Type B pancreatic cell (in vitro differentiated cells): ENCODE measurements at regions not wholly inside any gene's neighbourhood (a gene's known extent, or its start where the extent isn't known, plus 50 kb on each side); places are given as distances from the start of the nearest gene placed in this dataset.

Source experiments
- DNase-seq: peaks from one replicate; pipeline ENCODE4 v3.0.0; 2021; ENCODE audit warnings: mixed read lengths; ENCODE audit not compliant: unreplicated experiment; ENCODE audit errors: extremely low spot score
- H3K27ac Mint-ChIP-seq: 2 replicates; pipeline ENCODE4 v1.8.0; 2021; ENCODE audit warnings: mild to moderate bottlenecking, mixed read lengths
- H3K27me3 Mint-ChIP-seq: 2 replicates; pipeline ENCODE4 v1.8.0; 2021; ENCODE audit warnings: mixed read lengths
- H3K36me3 Mint-ChIP-seq: 2 replicates; pipeline ENCODE4 v1.8.0; 2021; ENCODE audit warnings: mixed read lengths
- H3K4me1 Mint-ChIP-seq: one replicate; pipeline ENCODE4 v1.8.0; 2021; ENCODE audit warnings: mixed read lengths; ENCODE audit not compliant: unreplicated experiment
- H3K4me3 Mint-ChIP-seq: 2 replicates; pipeline ENCODE4 v1.8.0; 2021; ENCODE audit warnings: mild to moderate bottlenecking, mixed read lengths
- H3K9me3 Mint-ChIP-seq: 2 replicates; pipeline ENCODE4 v1.8.0; 2021; ENCODE audit warnings: mixed read lengths
- CTCF ChIP-seq: fragments of 200-600 bp; sonication (generic); conservative IDR thresholded peaks from 2 replicates; pipeline ENCODE4 v1.5.0; 2021; ENCODE audit warnings: antibody characterized with exemption, mild to moderate bottlenecking

- Mint-ChIP-seq H3K27me3 (no peaks in the 10 kb centered on the region), H3K27ac (no peak overlapping the region), H3K4me3 (no peak overlapping the region), H3K4me1 (peaks cover 11% of the 10 kb centered on the region), H3K9me3 (no peaks in the 10 kb centered on the region), H3K36me3 (no peaks in the 10 kb centered on the region)
- TF ChIP-seq CTCF, result no peak
- DNase-seq, result no peak
Observed at GRCh38 chr2:207236156-207236935, 70.6 kb upstream of the KLF7 start.

DNA sequence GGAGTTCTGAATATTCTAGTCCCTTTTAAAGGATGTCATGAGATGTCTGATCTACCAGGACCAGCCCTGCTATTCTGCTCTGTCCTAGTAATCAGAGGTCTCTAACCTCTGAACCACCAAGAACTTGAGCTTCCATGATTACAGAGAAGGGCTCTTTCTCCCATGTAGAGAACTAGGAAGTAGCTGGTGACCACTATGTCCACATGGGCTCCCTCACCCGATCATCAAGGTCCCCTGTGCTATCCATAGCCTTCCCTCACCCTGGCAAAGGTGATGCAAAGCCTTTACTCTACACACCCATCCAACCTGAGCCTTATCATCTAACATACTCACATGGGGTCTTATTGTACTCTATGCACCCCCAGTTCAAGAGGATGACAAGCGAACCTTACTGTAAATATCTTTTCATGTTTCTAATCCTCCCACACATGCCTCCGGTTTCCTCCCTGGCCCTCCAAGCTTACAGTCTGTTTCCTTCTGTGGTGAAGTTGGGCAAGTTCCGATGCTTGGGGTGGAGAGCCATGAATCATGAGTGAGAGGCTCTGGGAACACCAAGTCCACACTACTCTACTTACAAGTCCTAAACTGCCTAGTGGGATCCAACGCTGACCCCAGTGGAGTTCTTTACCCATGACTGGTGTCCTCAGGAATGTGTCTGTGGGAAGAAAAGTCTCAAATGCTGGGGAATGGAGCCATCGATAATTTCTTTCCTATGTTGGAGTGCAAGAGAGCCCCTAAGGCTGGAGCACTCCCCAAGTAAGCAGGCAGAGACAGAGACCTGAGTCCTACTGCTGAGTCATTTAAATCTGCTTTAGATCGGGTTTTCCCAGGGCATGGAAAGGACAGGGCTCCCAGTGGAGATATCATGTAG, 73.3 kb upstream of the KLF7 start:
- TF ChIP-seq CTCF, result no peak
- H3K4me1 Mint-ChIP-seq, result peaks cover 6% of the 10 kb centered on the region
- no peaks in the 10 kb centered on the region for H3K36me3 Mint-ChIP-seq
- no peaks in the 10 kb centered on the region for H3K9me3 Mint-ChIP-seq
- no peaks in the 10 kb centered on the region for H3K27me3 Mint-ChIP-seq
- no peak for DNase-seq
- H3K27ac Mint-ChIP-seq, result no peak overlapping the region
- H3K4me3 Mint-ChIP-seq, result no peak overlapping the region

DNA sequence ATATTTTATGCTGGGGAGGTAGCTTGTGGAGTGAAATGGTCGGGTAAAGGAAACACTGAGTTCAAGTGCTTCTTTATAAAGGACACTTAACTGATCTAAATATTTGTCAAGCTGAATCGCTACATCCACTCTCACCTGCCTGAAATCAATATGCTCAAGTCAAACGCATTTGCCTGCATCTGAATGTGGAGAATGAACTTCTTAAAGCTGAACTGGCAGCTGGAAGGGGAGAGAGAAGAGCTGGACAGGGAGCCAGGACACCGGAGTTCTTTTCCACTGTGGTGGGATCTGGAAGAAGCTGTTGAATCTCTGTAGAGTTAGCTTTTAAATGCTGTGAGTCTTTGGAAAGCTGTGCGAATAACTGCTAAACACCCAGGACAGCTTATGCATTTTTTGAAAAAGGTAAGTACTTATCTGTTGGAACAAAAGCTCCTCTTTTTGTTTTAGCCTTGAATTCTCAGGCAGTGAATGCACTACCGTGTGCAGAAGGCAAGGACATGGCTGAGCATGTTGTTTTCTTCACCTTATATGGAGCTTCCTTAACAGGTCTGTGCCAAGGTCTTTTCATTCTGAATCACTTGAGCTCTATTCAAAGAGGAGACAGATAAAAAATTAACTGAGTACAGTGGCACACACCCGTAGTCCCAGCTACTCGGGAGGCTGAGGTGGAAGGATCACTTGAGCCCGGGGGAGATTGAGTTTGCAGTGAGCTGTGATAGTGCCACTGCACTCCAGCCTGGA, 74.2 kb upstream of the KLF7 start:
- no peaks in the 10 kb centered on the region for H3K36me3 Mint-ChIP-seq
- H3K27me3 Mint-ChIP-seq, result no peaks in the 10 kb centered on the region
- H3K4me3 Mint-ChIP-seq, result no peak overlapping the region
- no peak overlapping the region for H3K27ac Mint-ChIP-seq
- TF ChIP-seq CTCF, result no peak
- peaks cover 6% of the 10 kb centered on the region for H3K4me1 Mint-ChIP-seq
- H3K9me3 Mint-ChIP-seq, result no peaks in the 10 kb centered on the region
- no peak for DNase-seq

DNA sequence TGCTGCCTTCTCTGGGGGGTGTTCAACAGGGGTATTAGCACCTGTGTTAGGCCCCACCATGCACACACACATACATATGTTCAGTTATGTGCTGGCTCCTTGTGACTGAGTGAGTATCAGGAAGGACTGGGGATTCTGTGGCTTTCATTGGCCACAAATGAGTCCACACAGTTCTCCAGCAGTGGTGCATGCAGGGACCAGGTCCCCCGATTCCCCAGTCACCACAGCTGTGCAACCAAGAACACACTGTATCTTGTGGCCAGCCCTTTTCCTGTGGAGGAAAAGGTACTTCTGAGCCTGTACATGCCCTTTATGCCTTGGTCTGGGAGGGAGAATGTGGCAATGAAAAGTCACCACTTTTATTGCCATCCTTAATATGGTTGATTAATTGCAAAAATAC, 74.9 kb upstream of the KLF7 start:
- no peak overlapping the region for H3K4me3 Mint-ChIP-seq
- DNase-seq, result no peak
- H3K27ac Mint-ChIP-seq, result no peak overlapping the region
- no peaks in the 10 kb centered on the region for H3K9me3 Mint-ChIP-seq
- H3K36me3 Mint-ChIP-seq, result no peaks in the 10 kb centered on the region
- H3K4me1 Mint-ChIP-seq, result peaks cover 6% of the 10 kb centered on the region
- no peaks in the 10 kb centered on the region for H3K27me3 Mint-ChIP-seq
- no peak for TF ChIP-seq CTCF

DNA sequence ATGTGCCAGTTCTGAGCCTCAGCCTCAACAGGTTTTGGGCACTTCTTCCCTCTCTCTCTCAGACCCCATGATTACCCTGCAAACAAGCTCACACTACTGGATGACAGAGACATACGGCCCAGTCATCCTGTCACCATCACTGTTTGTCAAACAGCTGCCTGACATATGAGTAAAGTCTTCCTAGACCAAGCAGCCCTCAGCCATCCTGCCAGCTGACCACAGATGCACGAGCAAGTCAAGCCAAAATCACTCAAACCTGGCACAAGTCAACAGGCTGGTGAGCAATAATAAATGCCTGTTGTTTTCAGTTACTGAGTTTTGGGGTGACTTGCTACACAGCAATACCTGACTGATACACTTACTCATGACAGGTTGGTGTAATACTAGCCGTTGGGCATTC, 75.5 kb upstream of the KLF7 start:
- Mint-ChIP-seq H3K9me3 (no peaks in the 10 kb centered on the region), H3K27me3 (no peaks in the 10 kb centered on the region), H3K4me1 (peaks cover 6% of the 10 kb centered on the region), H3K27ac (no peak overlapping the region), H3K4me3 (no peak overlapping the region), H3K36me3 (no peaks in the 10 kb centered on the region)
- no peak for TF ChIP-seq CTCF
- DNase-seq, result no peak
